H9 (cell line): ENCODE measurements at regions not wholly inside any gene's neighbourhood (a gene's known extent, or its start where the extent isn't known, plus 50 kb on each side); places are given as distances from the start of the nearest gene placed in this dataset.

Experiments used
- DNase-seq: peaks from one replicate; pipeline ENCODE4 v3.0.0-alpha.2; 2017
- H2AFZ ChIP-seq: one replicate; pipeline ENCODE4 v1.6.1; 2013; ENCODE audit warnings: mild to moderate bottlenecking, low read length, control low read depth, moderate library complexity
- H2AK5ac ChIP-seq: 2 replicates; pipeline ENCODE4 v1.6.1; 2013; ENCODE audit warnings: low read length, control low read depth, mixed read lengths; ENCODE audit not compliant: insufficient read length
- H2BK120ac ChIP-seq: one replicate; pipeline ENCODE4 v1.6.1; 2013; ENCODE audit warnings: low read depth, mild to moderate bottlenecking, low read length, control low read depth, inconsistent platforms; ENCODE audit not compliant: poor library complexity, severe bottlenecking
- H2BK12ac ChIP-seq: 2 replicates; pipeline ENCODE4 v1.6.1; 2013; ENCODE audit warnings: low read length, control low read depth, mixed read lengths, low read depth; ENCODE audit not compliant: insufficient read length
- H2BK15ac ChIP-seq: 2 replicates; pipeline ENCODE4 v1.6.1; 2013; ENCODE audit warnings: low read depth, low read length, control low read depth
- H2BK20ac ChIP-seq: one replicate; pipeline ENCODE4 v1.6.1; 2013; ENCODE audit warnings: low read depth, mild to moderate bottlenecking, low read length, control low read depth, inconsistent platforms; ENCODE audit not compliant: poor library complexity, severe bottlenecking
- H2BK5ac ChIP-seq: 2 replicates; pipeline ENCODE4 v1.6.1; 2013; ENCODE audit warnings: low read length, control low read depth, mixed read lengths; ENCODE audit not compliant: insufficient read length
- H3K14ac ChIP-seq: 2 replicates; pipeline ENCODE4 v1.6.1; 2013; ENCODE audit warnings: low read length, control low read depth; ENCODE audit not compliant: insufficient read depth
- H3K18ac ChIP-seq: 2 replicates; pipeline ENCODE4 v1.6.1; 2013; ENCODE audit warnings: low read depth, mild to moderate bottlenecking, mixed read lengths, low read length, control low read depth; ENCODE audit not compliant: insufficient read length
- H3K23ac ChIP-seq: 2 replicates; pipeline ENCODE4 v1.6.1; 2013; ENCODE audit warnings: low read length, control low read depth, mixed read lengths, low read depth; ENCODE audit not compliant: insufficient read length
- H3K23me2 ChIP-seq: 2 replicates; pipeline ENCODE4 v1.6.1; 2013; ENCODE audit warnings: low read depth, mild to moderate bottlenecking, mixed read lengths, low read length, control low read depth; ENCODE audit not compliant: insufficient read length, poor library complexity, severe bottlenecking
- H3K27ac ChIP-seq: 2 replicates; pipeline ENCODE4 v1.5.1; 2013; ENCODE audit warnings: low read length, control low read depth, mixed read lengths, low read depth; ENCODE audit not compliant: insufficient read length
- H3K27me3 ChIP-seq: 2 replicates; pipeline ENCODE4 v1.6.1; 2013; ENCODE audit warnings: low read length, control low read depth, inconsistent platforms; ENCODE audit not compliant: insufficient read depth
- H3K4ac ChIP-seq: 2 replicates; pipeline ENCODE4 v1.6.1; 2013; ENCODE audit warnings: low read depth, mild to moderate bottlenecking, control low read depth, inconsistent platforms, low read length, moderate library complexity
- H3K4me1 ChIP-seq: 2 replicates; pipeline ENCODE4 v1.6.1; 2013; ENCODE audit warnings: low read length, control low read depth, inconsistent platforms; ENCODE audit not compliant: insufficient read depth
- H3K4me2 ChIP-seq: 2 replicates; pipeline ENCODE4 v1.6.1; 2013; ENCODE audit warnings: low read length, control low read depth, mixed read lengths; ENCODE audit not compliant: insufficient read length, insufficient read depth
- H3K56ac ChIP-seq: 2 replicates; pipeline ENCODE4 v1.6.1; 2013; ENCODE audit warnings: low read depth, mild to moderate bottlenecking, mixed read lengths, low read length, control low read depth; ENCODE audit not compliant: insufficient read length
- H3K79me1 ChIP-seq: 2 replicates; pipeline ENCODE4 v1.6.1; 2013; ENCODE audit warnings: low read depth, mild to moderate bottlenecking, moderate library complexity, low read length, control low read depth, inconsistent platforms; ENCODE audit not compliant: insufficient read depth, poor library complexity, severe bottlenecking
- H3K79me2 ChIP-seq: 2 replicates; pipeline ENCODE4 v1.6.1; 2013; ENCODE audit warnings: low read length, control low read depth, inconsistent platforms; ENCODE audit not compliant: insufficient read depth
- H3K9ac ChIP-seq: 2 replicates; pipeline ENCODE4 v1.6.1; 2013; ENCODE audit warnings: low read length, control low read depth, mixed read lengths; ENCODE audit not compliant: insufficient read length; ENCODE audit errors: extremely low read depth
- H3K9me3 ChIP-seq: one replicate; pipeline ENCODE4 v1.6.1; 2013; ENCODE audit warnings: low read depth, low read length, inconsistent platforms; ENCODE audit not compliant: control insufficient read depth
- H3T11ph ChIP-seq: one replicate; pipeline ENCODE4 v1.6.1; 2013; ENCODE audit warnings: mild to moderate bottlenecking, low read length, control low read depth, inconsistent platforms
- H4K20me1 ChIP-seq: one replicate; pipeline ENCODE4 v1.6.1; 2013; ENCODE audit not compliant: control insufficient read depth, insufficient read length, insufficient read depth
- H4K5ac ChIP-seq: 2 replicates; pipeline ENCODE4 v1.6.1; 2013; ENCODE audit warnings: low read depth, mild to moderate bottlenecking, mixed read lengths, low read length, control low read depth; ENCODE audit not compliant: insufficient read length
- H4K8ac ChIP-seq: replicated peaks from 2 replicates; pipeline ENCODE4 v1.6.1; 2013; ENCODE audit warnings: low read length, control low read depth, mixed read lengths, low read depth; ENCODE audit not compliant: insufficient read length
- H4K91ac ChIP-seq: 2 replicates; pipeline ENCODE4 v1.6.1; 2013; ENCODE audit warnings: low read depth, mild to moderate bottlenecking, moderate library complexity, mixed read lengths, low read length, control low read depth; ENCODE audit not compliant: insufficient read length
- H3K27ac Mint-ChIP-seq, 3 experiments: 2 replicates in 2 of 3; 3 replicates in 1 of 3; pipeline ENCODE4 v1.8.0; 2020 to 2021; ENCODE audit warnings: mixed read lengths in 3 of 3, mild to moderate bottlenecking in 1 of 3, moderate library complexity in 1 of 3
- H3K27me3 Mint-ChIP-seq: 2 replicates; pipeline ENCODE4 v1.8.0; 2021; ENCODE audit warnings: low read depth, mild to moderate bottlenecking, moderate library complexity, mixed read lengths
- H3K36me3 Mint-ChIP-seq, 3 experiments: 2 replicates in 2 of 3; 3 replicates in 1 of 3; pipeline ENCODE4 v1.8.0; 2020 to 2021; ENCODE audit warnings: low read depth in 3 of 3, mixed read lengths in 3 of 3; ENCODE audit not compliant: insufficient read depth in 1 of 3
- H3K4me1 Mint-ChIP-seq, 2 experiments: 2 replicates each; pipeline ENCODE4 v1.8.0; 2020; ENCODE audit warnings: mixed read lengths in 2 of 2
- H3K4me3 Mint-ChIP-seq, 2 experiments: 2 replicates in 1 of 2; 3 replicates in 1 of 2; pipeline ENCODE4 v1.8.0; 2020 to 2021; ENCODE audit warnings: mild to moderate bottlenecking in 2 of 2, mixed read lengths in 2 of 2, moderate library complexity in 1 of 2
- H3K9me3 Mint-ChIP-seq, 2 experiments: 2 replicates in 1 of 2; 3 replicates in 1 of 2; pipeline ENCODE4 v1.8.0; 2020; ENCODE audit warnings: mild to moderate bottlenecking in 2 of 2, mixed read lengths in 2 of 2, moderate library complexity in 1 of 2
- WGBS: extraction: QIAGEN DNeasy Blood & Tissue Kit; methylation state at CpG from one replicate; pipeline ENCODE4 v1.1.7; 2013; ENCODE audit warnings: missing lambda C conversion rate, low lambda C conversion rate, mixed read lengths; ENCODE audit not compliant: insufficient read length; ENCODE audit errors: extremely low coverage; 5-methylcytosine and 5-hydroxymethylcytosine counted together
- TF ChIP-seq, protein P1 (sequence below): fragments of 200-600 bp; sonication (generic); conservative IDR thresholded peaks from 3 replicates; pipeline ENCODE4 v1.8.0; 2021; ENCODE audit warnings: antibody characterized with exemption, mild to moderate bottlenecking

DNA sequence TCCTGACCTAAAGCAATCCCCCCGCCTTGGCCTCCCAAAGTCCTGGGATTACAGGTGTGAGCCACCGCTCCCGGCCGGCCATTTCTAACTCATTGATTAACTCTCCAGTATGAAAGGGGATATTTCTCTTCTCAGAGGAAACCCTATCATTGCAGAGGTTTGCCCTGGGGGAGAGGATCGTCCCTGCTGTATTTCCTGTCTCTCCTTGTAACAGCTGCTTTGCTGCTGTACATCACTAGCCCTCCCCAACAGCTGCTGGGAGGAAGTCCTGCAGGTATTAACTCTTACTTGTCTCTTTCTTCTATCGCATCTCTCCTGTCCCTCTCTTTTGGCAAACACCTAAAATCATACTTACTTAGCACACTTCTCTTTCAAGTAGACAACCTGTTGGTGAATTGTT is 219.0 kb upstream of the DSEL start:
- H3K4me1 Mint-ChIP-seq = peaks cover 0 to 3% of the 10 kb centered on the region in 2 experiments; a peak in 1 of 4 replicates
- Histone ChIP-seq H3K4ac (no peak overlapping the region), H3K27ac (no peak overlapping the region), H2BK20ac (no peak overlapping the region), H3K9me3 (no peaks in the 10 kb centered on the region), H3K79me2 (no peaks in the 10 kb centered on the region), H3K4me1 (no peaks in the 10 kb centered on the region), H3K79me1 (no peaks in the 10 kb centered on the region), H3K4me2 (no peak overlapping the region), H4K8ac (no peak overlapping the region), H2BK120ac (no peak overlapping the region), H4K5ac (no peak overlapping the region), H3K23ac (no peak overlapping the region), H3K27me3 (no peaks in the 10 kb centered on the region), H3K14ac (no peak overlapping the region), H3K23me2 (no peaks in the 10 kb centered on the region), H3T11ph (no peak overlapping the region), H3K9ac (no peak overlapping the region), H2AK5ac (no peak overlapping the region), H2BK15ac (no peak overlapping the region), H2BK12ac (no peak overlapping the region), H4K20me1 (no peaks in the 10 kb centered on the region), H2AFZ (no peak overlapping the region), H3K18ac (no peak overlapping the region), H3K56ac (no peak overlapping the region), H4K91ac (no peak overlapping the region), H2BK5ac (no peak overlapping the region)
- TF ChIP-seq, protein P1, sequence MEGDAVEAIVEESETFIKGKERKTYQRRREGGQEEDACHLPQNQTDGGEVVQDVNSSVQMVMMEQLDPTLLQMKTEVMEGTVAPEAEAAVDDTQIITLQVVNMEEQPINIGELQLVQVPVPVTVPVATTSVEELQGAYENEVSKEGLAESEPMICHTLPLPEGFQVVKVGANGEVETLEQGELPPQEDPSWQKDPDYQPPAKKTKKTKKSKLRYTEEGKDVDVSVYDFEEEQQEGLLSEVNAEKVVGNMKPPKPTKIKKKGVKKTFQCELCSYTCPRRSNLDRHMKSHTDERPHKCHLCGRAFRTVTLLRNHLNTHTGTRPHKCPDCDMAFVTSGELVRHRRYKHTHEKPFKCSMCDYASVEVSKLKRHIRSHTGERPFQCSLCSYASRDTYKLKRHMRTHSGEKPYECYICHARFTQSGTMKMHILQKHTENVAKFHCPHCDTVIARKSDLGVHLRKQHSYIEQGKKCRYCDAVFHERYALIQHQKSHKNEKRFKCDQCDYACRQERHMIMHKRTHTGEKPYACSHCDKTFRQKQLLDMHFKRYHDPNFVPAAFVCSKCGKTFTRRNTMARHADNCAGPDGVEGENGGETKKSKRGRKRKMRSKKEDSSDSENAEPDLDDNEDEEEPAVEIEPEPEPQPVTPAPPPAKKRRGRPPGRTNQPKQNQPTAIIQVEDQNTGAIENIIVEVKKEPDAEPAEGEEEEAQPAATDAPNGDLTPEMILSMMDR = no peak
- H3K9me3 Mint-ChIP-seq = no peaks in the 10 kb centered on the region; a peak in 1 of 5 replicates
- no CpG with 5 or more reads among the region's 6 CpGs for WGBS
- DNase-seq = no peak
- H3K36me3 Mint-ChIP-seq = no peaks in the 10 kb centered on the region
- H3K4me3 Mint-ChIP-seq = no peak overlapping the region
- no peaks in the 10 kb centered on the region for H3K27me3 Mint-ChIP-seq
- no peak overlapping the region; a peak in 1 of 7 replicates for H3K27ac Mint-ChIP-seq
